Liver (tissue), 8 donors: ENCODE measurements at regions not wholly inside any gene's neighbourhood (a gene's known extent, or its start where the extent isn't known, plus 50 kb on each side); places are given as distances from the start of the nearest gene placed in this dataset.
A peak's percentile ranks its signal among the peaks of the same experiment; 100 is the strongest.

ENCODE experiments used
- DNase-seq: peaks from one replicate; pipeline ENCODE4 v3.0.0-alpha.2; 2017; ENCODE audit warnings: low spot score
- H3K27ac ChIP-seq, 2 donors: one replicate each; pipeline ENCODE4 v1.7.0; 2013; ENCODE audit warnings: inconsistent platforms in 2 of 2, low read length in 2 of 2, control low read depth in 1 of 2, low read depth in 1 of 2, mild to moderate bottlenecking in 1 of 2
- H3K27me3 ChIP-seq, 4 donors: one replicate each; pipeline versions ENCODE4 v1.6.1 to v1.7.0; 2013; ENCODE audit warnings: low read length in 3 of 4, inconsistent platforms in 1 of 4, mild to moderate bottlenecking in 1 of 4, moderate library complexity in 1 of 4; ENCODE audit not compliant: control insufficient read depth in 4 of 4, insufficient read depth in 4 of 4
- H3K36me3 ChIP-seq, 4 donors: one replicate each; pipeline versions ENCODE4 v1.6.1 to v1.7.0; 2013; ENCODE audit warnings: low read length in 3 of 4, mild to moderate bottlenecking in 3 of 4, low read depth in 1 of 4, moderate library complexity in 1 of 4; ENCODE audit not compliant: control insufficient read depth in 4 of 4, insufficient read depth in 3 of 4
- H3K4me1 ChIP-seq, 4 donors: one replicate each; pipeline versions ENCODE4 v1.6.1 to v1.7.0; 2013; ENCODE audit warnings: low read length in 3 of 4, mild to moderate bottlenecking in 3 of 4, moderate library complexity in 1 of 4; ENCODE audit not compliant: control insufficient read depth in 4 of 4, insufficient read depth in 4 of 4
- H3K4me3 ChIP-seq, 3 donors: one replicate each; pipeline versions ENCODE4 v1.6.1 to v1.7.0; 2013; ENCODE audit warnings: low read length in 3 of 3, control low read depth in 1 of 3, low read depth in 1 of 3, mild to moderate bottlenecking in 1 of 3
- H3K9ac ChIP-seq, 2 donors: one replicate each; pipeline ENCODE4 v1.7.0; 2013; ENCODE audit warnings: low read length in 2 of 2, mild to moderate bottlenecking in 2 of 2, moderate library complexity in 2 of 2, control low read depth in 1 of 2, low read depth in 1 of 2
- H3K9me3 ChIP-seq, 4 donors: one replicate each; pipeline versions ENCODE4 v1.6.1 to v1.7.0; 2013; ENCODE audit warnings: low read length in 3 of 4; ENCODE audit not compliant: control insufficient read depth in 4 of 4
- ATF3 ChIP-seq: IDR thresholded peaks from 2 replicates; pipeline ENCODE4 v1.6.1; 2016; ENCODE audit warnings: antibody characterized with exemption
- CTCF ChIP-seq: fragments of 150-350 bp; IDR thresholded peaks from 2 replicates; pipeline ENCODE4 v1.5.1; 2017; ENCODE audit warnings: improper control_type of control experiment, low read depth, low read length; ENCODE audit not compliant: missing input control
- EGR1 ChIP-seq, 2 donors: IDR thresholded peaks; 2 replicates each; pipeline ENCODE4 v1.6.1; 2016 to 2018; ENCODE audit warnings: antibody characterized with exemption in 2 of 2, low read depth in 2 of 2
- FOXA2 ChIP-seq: IDR thresholded peaks from 2 replicates; pipeline ENCODE4 v1.6.1; 2016; ENCODE audit warnings: antibody characterized with exemption
- GABPA ChIP-seq, 2 donors: IDR thresholded peaks in 1 of 2; conservative IDR thresholded peaks in 1 of 2; 2 replicates each; pipeline ENCODE4 v1.6.1; 2016; ENCODE audit warnings: antibody characterized with exemption in 2 of 2, mild to moderate bottlenecking in 1 of 2, moderate library complexity in 1 of 2
- HNF4A ChIP-seq, 2 donors: conservative IDR thresholded peaks; 2 replicates each; pipeline ENCODE4 v1.6.1; 2016; ENCODE audit warnings: antibody characterized with exemption in 2 of 2, mild to moderate bottlenecking in 2 of 2
- HNF4G ChIP-seq: IDR thresholded peaks from 2 replicates; pipeline ENCODE4 v1.6.1; 2016; ENCODE audit warnings: antibody characterized with exemption
- JUND ChIP-seq, 2 donors: IDR thresholded peaks; 2 replicates each; pipeline ENCODE4 v1.6.1; 2016; ENCODE audit warnings: antibody characterized with exemption in 2 of 2
- MAX ChIP-seq: IDR thresholded peaks from 2 replicates; pipeline ENCODE4 v1.6.1; 2016; ENCODE audit warnings: antibody characterized with exemption
- NR2F2 ChIP-seq: IDR thresholded peaks from 2 replicates; pipeline ENCODE4 v1.6.1; 2016; ENCODE audit warnings: antibody characterized with exemption
- RAD21 ChIP-seq, 2 donors: IDR thresholded peaks; 2 replicates each; pipeline ENCODE4 v1.6.1; 2016; ENCODE audit warnings: antibody characterized with exemption in 2 of 2, mild to moderate bottlenecking in 2 of 2
- REST ChIP-seq: IDR thresholded peaks from 2 replicates; pipeline ENCODE4 v1.6.1; 2016; ENCODE audit warnings: antibody characterized with exemption, mild to moderate bottlenecking
- RXRA ChIP-seq, 2 donors: IDR thresholded peaks; 2 replicates each; pipeline ENCODE4 v1.6.1; 2017 to 2018; ENCODE audit warnings: antibody characterized with exemption in 2 of 2, mild to moderate bottlenecking in 1 of 2
- SP1 ChIP-seq: IDR thresholded peaks from 2 replicates; pipeline ENCODE4 v1.6.1; 2018; ENCODE audit warnings: antibody characterized with exemption, mild to moderate bottlenecking
- TAF1 ChIP-seq: conservative IDR thresholded peaks from 2 replicates; pipeline ENCODE4 v1.6.1; 2016; ENCODE audit warnings: antibody characterized with exemption, mild to moderate bottlenecking
- YY1 ChIP-seq: IDR thresholded peaks from 2 replicates; pipeline ENCODE4 v1.6.1; 2016; ENCODE audit warnings: antibody characterized with exemption, mild to moderate bottlenecking
- ZBTB33 ChIP-seq: IDR thresholded peaks from 2 replicates; pipeline ENCODE4 v1.6.1; 2016; ENCODE audit warnings: antibody characterized with exemption
- WGBS: extraction: QIAGEN DNeasy Blood & Tissue Kit; methylation state at CpG from one replicate; pipeline ENCODE4 v1.1.7; 2013; 5-methylcytosine and 5-hydroxymethylcytosine counted together
- donor health status: healthy.
- donor health status: healthy.
- donor health status: healthy.
- donor health status: healthy.
- donor health status: healthy.

- TF ChIP-seq EGR1 (IDR thresholded peaks at IDR 0.05; ENCODE audit: low read depth in 2 of 2) = no peak
- no peak for TF ChIP-seq ZBTB33
- no peak for TF ChIP-seq YY1
- no peak for TF ChIP-seq NR2F2
- TF ChIP-seq HNF4G = no peak
- no peak for TF ChIP-seq SP1
- TF ChIP-seq REST = no peak
- TF ChIP-seq RAD21 (IDR thresholded peaks at IDR 0.05) = no peak
- no peak for TF ChIP-seq GABPA (IDR thresholded peaks at IDR 0.05 in 1 of 2, conservative IDR thresholded peaks at IDR 0.05 in 1 of 2)
- no peak for TF ChIP-seq FOXA2
- no peak for TF ChIP-seq ATF3
- TF ChIP-seq HNF4A (conservative IDR thresholded peaks at IDR 0.05) = no peak
- no peak for TF ChIP-seq TAF1
- no peak for TF ChIP-seq RXRA (IDR thresholded peaks at IDR 0.05)
- no peak for TF ChIP-seq CTCF
- WGBS = 73% methylated on average over 3 of the region's 3 CpGs
- no peak overlapping the region for H3K9ac ChIP-seq
These were observed 211.5 kb downstream of the TTLL7 start for GRCh38 chr1:83787246-83787998.

GRCh38 chr1:83781667-83782066, 217.3 kb downstream of the TTLL7 start:
- TF ChIP-seq TAF1 = no peak
- peak; percentile 79 to 80 for TF ChIP-seq HNF4A (conservative IDR thresholded peaks at IDR 0.05)
- TF ChIP-seq MAX = peak; percentile 9
- peak in 1 of 2 donors; percentile 37 for TF ChIP-seq JUND (IDR thresholded peaks at IDR 0.05)
- TF ChIP-seq SP1 = no peak
- TF ChIP-seq EGR1 (IDR thresholded peaks at IDR 0.05; ENCODE audit: low read depth in 2 of 2) = no peak
- TF ChIP-seq HNF4G = peak; percentile 46
- 60% methylated on average over 2 of the region's 2 CpGs for WGBS
- Histone ChIP-seq H3K9me3 (no peaks in the 10 kb centered on the region), H3K4me3 (no peak overlapping the region), H3K36me3 (peaks cover 0 to 2% (median 0%) of the 10 kb centered on the region in 4 donors), H3K27ac (no peak overlapping the region), H3K27me3 (no peaks in the 10 kb centered on the region), H3K4me1 (peaks cover 0 to 12% (median 5%) of the 10 kb centered on the region in 4 donors), H3K9ac (no peak overlapping the region)
- DNase-seq = no peak

More at GRCh38 chr1:83787246-83787998, 211.5 kb downstream of the TTLL7 start:
- Histone ChIP-seq H3K27ac (no peak overlapping the region), H3K36me3 (peaks cover 0 to 2% (median 0%) of the 10 kb centered on the region in 4 donors), H3K27me3 (no peaks in the 10 kb centered on the region), H3K4me3 (no peak overlapping the region), H3K4me1 (peaks cover 0 to 4% (median 0%) of the 10 kb centered on the region in 4 donors), H3K9me3 (no peaks in the 10 kb centered on the region)
- no peak for DNase-seq
